ENCODE measurements at regions not wholly inside any gene's neighbourhood (a gene's known extent, or its start where the extent isn't known, plus 50 kb on each side); places are given as distances from the start of the nearest gene placed in this dataset.

GRCh38 chr9:36489453-36489852, 83.2 kb upstream of the MELK start:
- peaks cover 4% of the 10 kb centered on the region; the same call in 1 of the 2 replicates for H4K20me1 ChIP-seq (ENCODE audit: insufficient read depth)
- no peaks in the 10 kb centered on the region for H3K36me3 ChIP-seq (ENCODE audit: control insufficient read depth in 1 of 2, insufficient read depth in 2 of 2, low read length in 2 of 2)
- ATAC-seq, result no peak
- H2AFZ ChIP-seq (ENCODE audit: low read depth, low read length, poor library complexity, severe bottlenecking), result no peak overlapping the region
- no peak for DNase-seq (ENCODE audit: low read depth, low spot score)
- ChIA-PET POLR2A (no interaction called here), RAD21 (ENCODE audit: low non-redundant PET in 1 of 2, low total read pairs in 2 of 2, uncharacterized antibody in 2 of 2, unreplicated experiment in 2 of 2) (no interaction called here), CTCF (no interaction called here)
- H3K9ac ChIP-seq (ENCODE audit: low read length), result no peak overlapping the region
- no peak overlapping the region for H3K4me2 ChIP-seq (ENCODE audit: low read length)
- no TSS peak for BruUV-seq (replicated peaks)
- H3K27me3 ChIP-seq (ENCODE audit: insufficient read depth, low read length), result no peaks in the 10 kb centered on the region
- no peak overlapping the region for H3K4me3 ChIP-seq (replicated peaks in 1 of 2; ENCODE audit: low read depth in 1 of 2, low read length in 2 of 2)
- TF ChIP-seq YY1 (IDR thresholded peaks at IDR 0.05; ENCODE audit: extremely low read depth, insufficient replicate concordance, low read depth, low read length) (no peak), EZH2phosphoT487 (IDR thresholded peaks at IDR 0.05; ENCODE audit: borderline replicate concordance) (no peak), ATF3 (IDR thresholded peaks at IDR 0.05) (no peak), MAX (IDR thresholded peaks at IDR 0.05) (no peak), TCF7L2 (IDR thresholded peaks at IDR 0.05; ENCODE audit: borderline replicate concordance, extremely low read depth, insufficient read depth, insufficient read length) (no peak), CEBPB (IDR thresholded peaks at IDR 0.05; ENCODE audit: low read depth) (no peak), EGR1 (IDR thresholded peaks at IDR 0.05; ENCODE audit: low read depth) (no peak), POLR2A (IDR thresholded peaks at IDR 0.05; ENCODE audit: borderline replicate concordance, extremely low read depth, insufficient read depth, insufficient read length) (no peak), ELF1 (IDR thresholded peaks at IDR 0.05; ENCODE audit: borderline replicate concordance, low read depth) (no peak), ZFX (IDR thresholded peaks at IDR 0.05) (no peak), SIN3A (IDR thresholded peaks at IDR 0.05; ENCODE audit: low read depth) (no peak), SRF (IDR thresholded peaks at IDR 0.05; ENCODE audit: low read depth) (no peak), ZNF274 (IDR thresholded peaks at IDR 0.05; ENCODE audit: low read depth, low read length) (no peak), JUND (IDR thresholded peaks at IDR 0.05) (no peak), CBX3 (IDR thresholded peaks at IDR 0.05; ENCODE audit: low read depth) (no peak), POLR2AphosphoS5 (IDR thresholded peaks at IDR 0.05; ENCODE audit: low read depth, low read length) (no peak), REST (IDR thresholded peaks at IDR 0.05; ENCODE audit: low read depth) (no peak), FOSL1 (IDR thresholded peaks at IDR 0.05; ENCODE audit: low read depth) (no peak), SP1 (IDR thresholded peaks at IDR 0.05; ENCODE audit: low read depth) (no peak)
- TF ChIP-seq, protein P1, sequence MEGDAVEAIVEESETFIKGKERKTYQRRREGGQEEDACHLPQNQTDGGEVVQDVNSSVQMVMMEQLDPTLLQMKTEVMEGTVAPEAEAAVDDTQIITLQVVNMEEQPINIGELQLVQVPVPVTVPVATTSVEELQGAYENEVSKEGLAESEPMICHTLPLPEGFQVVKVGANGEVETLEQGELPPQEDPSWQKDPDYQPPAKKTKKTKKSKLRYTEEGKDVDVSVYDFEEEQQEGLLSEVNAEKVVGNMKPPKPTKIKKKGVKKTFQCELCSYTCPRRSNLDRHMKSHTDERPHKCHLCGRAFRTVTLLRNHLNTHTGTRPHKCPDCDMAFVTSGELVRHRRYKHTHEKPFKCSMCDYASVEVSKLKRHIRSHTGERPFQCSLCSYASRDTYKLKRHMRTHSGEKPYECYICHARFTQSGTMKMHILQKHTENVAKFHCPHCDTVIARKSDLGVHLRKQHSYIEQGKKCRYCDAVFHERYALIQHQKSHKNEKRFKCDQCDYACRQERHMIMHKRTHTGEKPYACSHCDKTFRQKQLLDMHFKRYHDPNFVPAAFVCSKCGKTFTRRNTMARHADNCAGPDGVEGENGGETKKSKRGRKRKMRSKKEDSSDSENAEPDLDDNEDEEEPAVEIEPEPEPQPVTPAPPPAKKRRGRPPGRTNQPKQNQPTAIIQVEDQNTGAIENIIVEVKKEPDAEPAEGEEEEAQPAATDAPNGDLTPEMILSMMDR (IDR thresholded peaks at IDR 0.05 in 2 of 3, conservative IDR thresholded peaks at IDR 0.05 in 1 of 3; ENCODE audit: borderline replicate concordance in 1 of 3, insufficient read depth in 1 of 3, low read depth in 2 of 3, low read length in 2 of 3), result no peak
- no peak overlapping the region for H3K27ac ChIP-seq (ENCODE audit: low read depth, low read length)
- no peaks in the 10 kb centered on the region for H3K9me2 ChIP-seq (ENCODE audit: insufficient read depth)
- peaks cover 21% of the 10 kb centered on the region for H3K79me2 ChIP-seq (ENCODE audit: insufficient read depth, low read length)
- H3K9me3 ChIP-seq (ENCODE audit: control insufficient read depth in 1 of 2, insufficient read depth in 1 of 2, low read depth in 1 of 2, low read length in 2 of 2), result no peaks in the 10 kb centered on the region
- intact Hi-C loops (cut with micrococcal nuclease), result loop anchor here (5.0 kb wide), 1 partner anchor 68 kb away; no protein-coding TSS in a partner anchor
- H3K4me1 ChIP-seq (ENCODE audit: control insufficient read depth in 1 of 2, insufficient read depth in 2 of 2, low read length in 2 of 2), result peaks cover 11 to 24% of the 10 kb centered on the region in 2 experiments; a peak in 3 of 4 replicates

Data from HCT116 (cell line).